HG02884 (cell line): ENCODE measurements at regions not wholly inside any gene's neighbourhood (a gene's known extent, or its start where the extent isn't known, plus 50 kb on each side); places are given as distances from the start of the nearest gene placed in this dataset.

Experiments
- ATAC-seq: cut with Tn5 transposase; IDR thresholded peaks from one replicate; pipeline ENCODE4 v1.9.1; 2021; ENCODE audit warnings: mild to moderate bottlenecking, moderate library complexity; ENCODE audit not compliant: unreplicated experiment

- no peak for ATAC-seq
These were observed 104.5 kb upstream of the SFSWAP start for GRCh38 chr12:131606218-131606901.

- peak; percentile 78 for ATAC-seq
These were observed 103.0 kb upstream of the SFSWAP start for GRCh38 chr12:131607658-131608447.

GRCh38 chr12:131608740-131609690, 101.9 kb upstream of the SFSWAP start:
- no peak for ATAC-seq

- no peak for ATAC-seq
These were observed 101.1 kb upstream of the SFSWAP start for GRCh38 chr12:131609762-131610161.

GRCh38 chr12:131610181-131610580, 100.7 kb upstream of the SFSWAP start:
- no peak for ATAC-seq

DNA sequence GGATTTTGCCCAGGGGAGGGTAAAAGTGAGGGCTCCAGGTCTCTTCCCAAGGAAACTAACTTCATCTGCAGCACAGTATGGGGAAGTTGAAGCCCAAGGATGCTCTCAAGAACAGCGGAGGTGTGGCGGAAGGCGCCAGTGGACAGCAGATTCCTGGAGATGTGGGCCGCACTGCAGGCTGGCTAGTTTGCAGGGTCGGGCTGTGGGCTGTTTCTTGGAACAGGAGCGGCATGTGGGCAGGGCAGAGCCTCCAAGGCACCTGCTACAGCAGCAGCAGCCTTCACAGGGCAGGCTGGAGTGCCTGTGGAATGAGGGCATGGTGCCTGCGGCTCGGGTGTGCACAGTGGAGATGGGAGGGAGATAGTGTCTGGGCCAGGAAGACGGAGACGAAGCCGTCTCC, 100.0 kb upstream of the SFSWAP start:
- ATAC-seq = no peak

GRCh38 chr12:131611416-131612091, 99.3 kb upstream of the SFSWAP start:
- no peak for ATAC-seq

DNA sequence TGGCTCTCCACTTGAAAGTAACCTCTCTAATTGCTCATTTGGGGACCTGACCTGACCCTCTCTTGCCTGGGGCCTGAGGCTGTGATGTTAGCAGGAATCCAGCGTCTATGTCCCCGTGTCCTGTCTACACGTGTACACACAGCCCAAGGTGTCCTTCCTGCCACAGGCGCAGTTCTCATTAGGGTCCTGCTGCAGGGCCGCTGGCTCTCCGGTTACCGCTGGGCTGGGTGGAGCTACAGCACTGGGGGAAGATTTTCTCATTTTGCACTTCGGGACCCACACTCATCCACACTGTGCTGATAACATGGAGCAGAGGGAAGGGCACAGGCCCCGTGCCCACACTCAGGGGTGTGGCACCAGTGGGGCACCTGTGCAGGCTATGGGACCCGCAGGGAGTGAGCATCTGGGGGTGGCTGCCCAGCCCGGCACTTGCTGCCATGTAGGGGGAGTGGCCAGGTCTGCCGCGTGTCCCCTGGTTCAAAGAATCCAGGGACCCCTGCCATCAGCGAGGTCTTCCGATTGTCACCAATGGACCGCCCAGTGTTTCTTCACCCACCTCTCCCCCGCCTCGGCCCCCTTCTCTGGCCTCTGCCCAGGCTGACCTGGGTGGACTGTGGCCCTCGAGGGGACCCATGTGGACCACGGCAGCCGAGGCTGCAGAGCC, 98.7 kb upstream of the SFSWAP start:
- ATAC-seq = no peak

DNA sequence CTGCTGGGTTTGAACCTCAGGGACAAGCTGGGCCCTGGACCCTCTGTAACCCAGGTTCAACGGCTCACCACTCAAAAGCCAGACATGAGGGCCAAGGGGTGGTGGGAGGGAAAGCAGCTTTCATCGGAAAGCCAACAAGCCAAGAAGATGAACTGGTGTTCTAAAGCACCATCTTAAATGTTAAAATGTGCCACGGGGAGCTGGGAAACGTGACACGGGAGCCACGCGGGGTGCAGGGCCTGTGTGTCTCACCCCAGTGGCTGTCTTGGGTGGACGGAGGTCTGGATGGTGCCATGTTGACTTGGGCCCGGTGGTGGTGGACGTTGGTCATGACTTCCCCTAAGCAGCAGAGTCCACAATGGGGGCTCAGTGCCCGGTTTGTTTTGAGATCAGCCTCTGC, 97.7 kb upstream of the SFSWAP start:
- no peak for ATAC-seq

- ATAC-seq = no peak
These were observed 97.2 kb upstream of the SFSWAP start for GRCh38 chr12:131613678-131614077.

DNA sequence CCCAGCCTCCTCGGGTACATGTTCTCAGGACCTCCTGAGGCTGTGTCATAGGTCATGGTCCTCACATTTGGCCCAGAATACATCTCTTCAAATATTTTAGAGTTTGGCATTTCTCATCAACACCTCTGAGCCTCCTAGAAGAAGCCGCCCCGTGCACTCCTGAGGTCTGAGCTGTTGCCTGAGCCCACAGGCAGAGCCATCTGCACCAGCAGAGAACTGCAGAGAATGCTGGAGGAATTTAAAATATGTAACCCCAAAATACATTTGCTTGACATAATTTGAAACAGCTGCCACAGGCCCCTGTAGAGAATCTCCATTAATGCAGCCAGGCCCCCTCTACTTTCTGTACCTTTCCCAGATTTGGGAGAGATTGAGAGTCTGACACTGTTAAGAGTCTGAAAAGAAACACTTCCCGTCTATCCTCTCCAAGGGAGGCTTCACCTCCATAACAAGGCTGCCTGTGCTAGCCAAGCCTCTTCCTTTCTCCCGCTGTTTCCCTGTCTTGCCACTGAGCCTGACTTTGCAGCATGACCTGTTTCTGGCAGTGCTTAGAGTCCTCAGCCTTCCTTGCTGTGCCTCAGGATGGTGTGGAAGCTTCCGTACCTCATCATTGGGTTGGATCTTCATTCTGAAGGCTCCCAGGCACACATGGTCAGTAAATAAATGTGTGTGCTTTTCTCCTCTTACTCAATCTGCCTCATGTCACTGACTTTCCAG, 95.4 kb upstream of the SFSWAP start:
- no peak for ATAC-seq

- no peak for ATAC-seq
These were observed 94.7 kb upstream of the SFSWAP start for GRCh38 chr12:131616043-131616700.

GRCh38 chr12:131616738-131617137, 94.2 kb upstream of the SFSWAP start:
- ATAC-seq = no peak

- ATAC-seq = no peak
These were observed 93.7 kb upstream of the SFSWAP start for GRCh38 chr12:131617179-131617578.

DNA sequence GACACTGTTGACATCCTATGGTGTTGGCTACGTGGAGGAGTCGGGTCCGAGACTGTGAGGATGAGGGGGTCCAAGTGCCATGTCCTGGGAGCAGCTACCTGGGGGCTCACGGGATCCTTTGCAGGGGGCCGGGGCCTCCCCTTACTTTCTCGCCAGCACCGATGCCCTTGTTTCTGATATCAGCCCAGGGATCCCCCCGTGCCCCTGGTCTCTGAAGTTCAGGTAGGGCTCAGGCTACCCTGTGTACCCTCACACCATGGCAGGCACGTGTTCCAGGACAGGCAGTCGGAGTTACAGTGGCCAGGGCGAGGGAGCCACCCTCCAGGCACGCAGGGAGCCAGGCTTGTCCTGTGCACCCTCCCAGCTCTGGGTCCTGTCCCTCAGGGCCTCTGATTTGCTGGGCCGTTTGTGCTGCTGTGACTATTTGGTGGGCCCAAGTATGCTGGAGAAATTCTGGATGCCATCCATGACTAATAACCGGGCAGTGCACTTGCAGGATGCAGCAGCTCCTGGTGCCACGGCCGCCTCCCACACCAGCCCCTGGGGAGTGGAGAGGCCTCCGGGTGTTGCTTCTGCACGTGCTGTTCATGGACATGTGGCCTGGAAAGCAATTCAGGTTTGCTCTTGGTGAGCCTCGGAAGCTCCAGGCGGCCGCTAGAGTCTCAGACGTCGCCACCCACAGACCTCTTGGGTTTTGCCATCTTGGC, 93.1 kb upstream of the SFSWAP start:
- no peak for ATAC-seq

- no peak for ATAC-seq
These were observed 92.6 kb upstream of the SFSWAP start for GRCh38 chr12:131618303-131618658.

DNA sequence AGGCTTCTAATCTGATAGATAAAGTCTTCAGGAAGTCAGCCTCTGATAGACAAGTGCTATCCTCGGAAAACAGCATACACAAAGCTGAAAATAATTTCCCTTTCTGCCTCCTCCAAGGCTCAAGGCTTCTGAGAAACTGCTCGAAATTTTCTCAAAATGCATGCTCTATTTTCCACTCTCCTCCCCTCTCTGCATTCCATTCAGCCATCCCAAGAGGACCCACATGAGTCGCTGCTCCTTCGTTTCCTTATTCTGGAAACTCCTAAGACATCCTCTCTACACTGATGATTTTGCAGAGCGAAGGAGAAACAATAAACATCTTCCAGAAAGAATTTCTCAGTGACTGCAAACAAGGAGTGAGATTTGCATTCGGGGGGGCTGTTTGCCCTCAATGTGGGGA, 92.2 kb upstream of the SFSWAP start:
- ATAC-seq = no peak

- no peak for ATAC-seq
These were observed 91.7 kb upstream of the SFSWAP start for GRCh38 chr12:131619106-131619642.
